PC-9 (cell line): ENCODE measurements at regions not wholly inside any gene's neighbourhood (a gene's known extent, or its start where the extent isn't known, plus 50 kb on each side); places are given as distances from the start of the nearest gene placed in this dataset.

Experiments used
- BruUV-seq: library from RNA; stranded (reverse); fragments of 400-500 nt; replicated peaks from 2 replicates; lab custom pipeline; 2021; lab: Mats Ljungman, UMichigan
- CTCF ChIA-PET: fragments of 300-600 bp; sonication (Branson Sonifier 250); formaldehyde crosslinking; loops from one replicate; lab custom pipeline; 2022; ENCODE audit warnings: antibody characterized with exemption; lab: Charles Lee
- POLR2A ChIA-PET: fragments of 300-600 bp; sonication (Branson Sonifier 250); formaldehyde crosslinking; loops from one replicate; lab custom pipeline; 2022; ENCODE audit warnings: antibody characterized with exemption; ENCODE audit not compliant: unreplicated experiment; lab: Charles Lee
- DNase-seq, 2 experiments: peaks; one replicate each; pipeline versions ENCODE4 v3.0.0 to v3.0.0-alpha.2; 2015 to 2022; ENCODE audit warnings: mixed read lengths in 1 of 2
- H2AFZ ChIP-seq: fragments of 200-600 bp; sonication (generic); 2 replicates; pipeline ENCODE4 v1.8.1; 2017; ENCODE audit warnings: antibody characterized with exemption
- H3F3A ChIP-seq: fragments of 200-600 bp; sonication (generic); 2 replicates; pipeline ENCODE4 v1.8.1; 2017; ENCODE audit warnings: antibody characterized with exemption, mild to moderate bottlenecking, low read depth; ENCODE audit not compliant: insufficient read depth
- H3K27ac ChIP-seq: fragments of 200-600 bp; sonication (generic); 2 replicates; pipeline ENCODE4 v1.6.1; 2016; ENCODE audit warnings: mixed run types
- H3K27me3 ChIP-seq: fragments of 200-600 bp; sonication (generic); 2 replicates; pipeline ENCODE4 v1.6.1; 2016; ENCODE audit warnings: low read depth, mixed run types; ENCODE audit not compliant: insufficient read depth
- H3K36me3 ChIP-seq: fragments of 200-600 bp; sonication (generic); 2 replicates; pipeline ENCODE4 v1.6.1; 2016; ENCODE audit warnings: low read depth, mixed run types
- H3K4me1 ChIP-seq: fragments of 200-600 bp; sonication (generic); replicated peaks from 2 replicates; pipeline ENCODE4 v1.6.1; 2016; ENCODE audit warnings: mixed run types; ENCODE audit not compliant: insufficient read depth
- H3K4me2 ChIP-seq: fragments of 200-600 bp; sonication (generic); 2 replicates; pipeline ENCODE4 v1.6.1; 2017; ENCODE audit warnings: mixed run types
- H3K4me3 ChIP-seq: fragments of 200-600 bp; sonication (generic); 2 replicates; pipeline ENCODE4 v1.6.1; 2016; ENCODE audit warnings: mixed run types
- H3K79me2 ChIP-seq: fragments of 200-600 bp; sonication (generic); 2 replicates; pipeline ENCODE4 v1.6.1; 2017; ENCODE audit warnings: low read depth, mixed run types
- H3K9me2 ChIP-seq: fragments of 200-600 bp; sonication (generic); 2 replicates; pipeline ENCODE4 v1.8.1; 2017; ENCODE audit warnings: mild to moderate bottlenecking; ENCODE audit not compliant: insufficient read depth
- H3K9me3 ChIP-seq: fragments of 200-600 bp; sonication (generic); 2 replicates; pipeline ENCODE4 v1.8.1; 2016; ENCODE audit warnings: low read depth; ENCODE audit not compliant: insufficient read depth
- H4K20me1 ChIP-seq: fragments of 200-600 bp; sonication (generic); 2 replicates; pipeline ENCODE4 v1.8.1; 2017; ENCODE audit not compliant: insufficient read depth
- EZH2 ChIP-seq: fragments of 200-600 bp; sonication (generic); IDR thresholded peaks from 2 replicates; pipeline ENCODE4 v1.8.0; 2017; ENCODE audit warnings: antibody characterized with exemption, low read depth
- intact Hi-C: fragments of 100-400 bp; cut with micrococcal nuclease; formaldehyde crosslinking; loops from one replicate; pipeline ENCODE4 v1.10.0; 2022; ENCODE audit not compliant: unreplicated experiment
- TF ChIP-seq, protein P1 (sequence below): fragments of 200-600 bp; sonication (generic); conservative IDR thresholded peaks from 2 replicates; pipeline ENCODE4 v1.6.1; 2017; ENCODE audit warnings: mixed run types, antibody characterized with exemption, mild to moderate bottlenecking, moderate library complexity

GRCh38 chr6:155599561-155599960 is 143.9 kb upstream of the NOX3 start:
- no peak for DNase-seq
- no peak overlapping the region for H3K4me2 ChIP-seq
- no peaks in the 10 kb centered on the region for H4K20me1 ChIP-seq
- H3K4me1 ChIP-seq, result no peaks in the 10 kb centered on the region
- H3K4me3 ChIP-seq, result no peak overlapping the region
- no peaks in the 10 kb centered on the region for H3K27me3 ChIP-seq
- intact Hi-C loops, result no loop called here
- no peaks in the 10 kb centered on the region for H3K79me2 ChIP-seq
- no peaks in the 10 kb centered on the region for H3K36me3 ChIP-seq
- H3K9me3 ChIP-seq, result no peaks in the 10 kb centered on the region
- no TSS peak for BruUV-seq
- ChIA-PET POLR2A (no interaction called here), CTCF (no interaction called here)
- H3F3A ChIP-seq, result no peaks in the 10 kb centered on the region
- no peaks in the 10 kb centered on the region for H3K9me2 ChIP-seq
- TF ChIP-seq EZH2, result no peak
- TF ChIP-seq, protein P1, sequence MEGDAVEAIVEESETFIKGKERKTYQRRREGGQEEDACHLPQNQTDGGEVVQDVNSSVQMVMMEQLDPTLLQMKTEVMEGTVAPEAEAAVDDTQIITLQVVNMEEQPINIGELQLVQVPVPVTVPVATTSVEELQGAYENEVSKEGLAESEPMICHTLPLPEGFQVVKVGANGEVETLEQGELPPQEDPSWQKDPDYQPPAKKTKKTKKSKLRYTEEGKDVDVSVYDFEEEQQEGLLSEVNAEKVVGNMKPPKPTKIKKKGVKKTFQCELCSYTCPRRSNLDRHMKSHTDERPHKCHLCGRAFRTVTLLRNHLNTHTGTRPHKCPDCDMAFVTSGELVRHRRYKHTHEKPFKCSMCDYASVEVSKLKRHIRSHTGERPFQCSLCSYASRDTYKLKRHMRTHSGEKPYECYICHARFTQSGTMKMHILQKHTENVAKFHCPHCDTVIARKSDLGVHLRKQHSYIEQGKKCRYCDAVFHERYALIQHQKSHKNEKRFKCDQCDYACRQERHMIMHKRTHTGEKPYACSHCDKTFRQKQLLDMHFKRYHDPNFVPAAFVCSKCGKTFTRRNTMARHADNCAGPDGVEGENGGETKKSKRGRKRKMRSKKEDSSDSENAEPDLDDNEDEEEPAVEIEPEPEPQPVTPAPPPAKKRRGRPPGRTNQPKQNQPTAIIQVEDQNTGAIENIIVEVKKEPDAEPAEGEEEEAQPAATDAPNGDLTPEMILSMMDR, result no peak
- H2AFZ ChIP-seq, result no peak overlapping the region
- H3K27ac ChIP-seq, result no peak overlapping the region

- H3K79me2 ChIP-seq, result no peaks in the 10 kb centered on the region
- ChIA-PET CTCF (no interaction called here), POLR2A (no interaction called here)
- no peak for DNase-seq
- H3F3A ChIP-seq, result no peaks in the 10 kb centered on the region
- no TSS peak for BruUV-seq
- no peaks in the 10 kb centered on the region for H3K9me2 ChIP-seq
- TF ChIP-seq, protein P1, result no peak
- TF ChIP-seq EZH2, result no peak
- H3K9me3 ChIP-seq, result no peaks in the 10 kb centered on the region
- no peak overlapping the region for H3K4me2 ChIP-seq
- no peak overlapping the region for H3K27ac ChIP-seq
- no peak overlapping the region for H3K4me3 ChIP-seq
- H3K36me3 ChIP-seq, result no peaks in the 10 kb centered on the region
- H3K4me1 ChIP-seq, result no peaks in the 10 kb centered on the region
- H3K27me3 ChIP-seq, result no peaks in the 10 kb centered on the region
- intact Hi-C loops, result no loop called here
- no peaks in the 10 kb centered on the region for H4K20me1 ChIP-seq
- H2AFZ ChIP-seq, result no peak overlapping the region
These were observed 143.5 kb upstream of the NOX3 start for GRCh38 chr6:155599160-155599559.

DNA sequence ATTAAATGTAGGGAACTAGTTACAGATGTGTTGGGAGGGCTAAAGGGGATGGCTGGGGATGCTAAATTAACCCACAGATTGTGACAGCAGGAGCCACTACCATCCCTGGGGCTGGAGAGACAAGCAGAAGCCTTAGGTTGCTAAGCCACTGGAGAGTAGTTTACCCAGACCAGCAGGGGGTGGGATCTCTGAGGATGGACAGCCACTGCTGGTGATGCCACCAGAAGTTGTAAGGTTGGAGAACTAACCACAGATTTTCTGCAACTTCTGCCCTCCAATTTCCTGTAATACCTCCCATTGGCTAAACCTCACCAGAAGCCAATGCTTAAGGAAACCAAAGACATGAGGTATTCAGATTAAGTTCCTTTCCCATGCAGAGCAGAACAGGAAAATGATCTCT is 139.6 kb upstream of the NOX3 start:
- POLR2A ChIA-PET, result no interaction called here
- Histone ChIP-seq H3K4me3 (no peak overlapping the region), H3K27ac (no peak overlapping the region), H3K4me1 (no peaks in the 10 kb centered on the region), H3K36me3 (no peaks in the 10 kb centered on the region), H3K4me2 (no peak overlapping the region), H3K79me2 (no peaks in the 10 kb centered on the region), H3K9me2 (no peaks in the 10 kb centered on the region), H2AFZ (no peak overlapping the region), H4K20me1 (no peaks in the 10 kb centered on the region), H3F3A (no peaks in the 10 kb centered on the region), H3K27me3 (no peaks in the 10 kb centered on the region), H3K9me3 (no peaks in the 10 kb centered on the region; the same call in 1 of the 2 replicates)
- intact Hi-C loops, result no loop called here
- no peak for TF ChIP-seq EZH2
- TF ChIP-seq, protein P1, result no peak
- CTCF ChIA-PET, result no interaction called here
- no peak for DNase-seq
- no TSS peak for BruUV-seq
